Skeletal muscle satellite cell (primary cell): ENCODE measurements at regions not wholly inside any gene's neighbourhood (a gene's known extent, or its start where the extent isn't known, plus 50 kb on each side); places are given as distances from the start of the nearest gene placed in this dataset.

Experiments
- H3K27me3 ChIP-seq: 2 replicates; pipeline ENCODE4 v1.7.0; 2013; ENCODE audit warnings: low read length; ENCODE audit not compliant: control insufficient read depth, insufficient read depth
- H3K36me3 ChIP-seq: 2 replicates; pipeline ENCODE4 v1.7.0; 2013; ENCODE audit warnings: mild to moderate bottlenecking, control low read depth, low read length; ENCODE audit not compliant: insufficient read depth
- H3K4me1 ChIP-seq: 2 replicates; pipeline ENCODE4 v1.7.0; 2013; ENCODE audit warnings: low read length; ENCODE audit not compliant: control insufficient read depth, insufficient read depth
- H3K4me2 ChIP-seq: 2 replicates; pipeline ENCODE4 v1.7.0; 2013; ENCODE audit warnings: mild to moderate bottlenecking, low read length
- H3K4me3 ChIP-seq: 2 replicates; pipeline ENCODE4 v1.7.0; 2013; ENCODE audit warnings: low read length
- H3K9ac ChIP-seq: 2 replicates; pipeline ENCODE4 v1.7.0; 2013; ENCODE audit warnings: mild to moderate bottlenecking, low read depth, low read length, moderate library complexity
- H3K9me3 ChIP-seq: replicated peaks from 2 replicates; pipeline ENCODE4 v1.7.0; 2013; ENCODE audit warnings: mild to moderate bottlenecking, control low read depth, low read length

- H3K4me1 ChIP-seq, result no peaks in the 10 kb centered on the region
- H3K36me3 ChIP-seq, result no peaks in the 10 kb centered on the region
- no peak overlapping the region for H3K4me3 ChIP-seq
- no peak overlapping the region for H3K4me2 ChIP-seq
- no peak overlapping the region for H3K9ac ChIP-seq
- H3K9me3 ChIP-seq, result peaks cover 9% of the 10 kb centered on the region
- no peaks in the 10 kb centered on the region for H3K27me3 ChIP-seq
Measured at GRCh38 chr3:147864754-147865354, 455.7 kb downstream of the ZIC1 start.

GRCh38 chr3:147866561-147866960, 457.4 kb downstream of the ZIC1 start:
- Histone ChIP-seq H3K9ac (no peak overlapping the region), H3K9me3 (peaks cover 9% of the 10 kb centered on the region), H3K36me3 (no peaks in the 10 kb centered on the region), H3K4me2 (no peak overlapping the region), H3K4me1 (no peaks in the 10 kb centered on the region), H3K27me3 (no peaks in the 10 kb centered on the region), H3K4me3 (no peak overlapping the region)

GRCh38 chr3:147872568-147872967, 463.4 kb downstream of the ZIC1 start:
- no peak overlapping the region for H3K4me2 ChIP-seq
- H3K9ac ChIP-seq, result no peak overlapping the region
- H3K36me3 ChIP-seq, result no peaks in the 10 kb centered on the region
- H3K4me1 ChIP-seq, result no peaks in the 10 kb centered on the region
- no peaks in the 10 kb centered on the region for H3K9me3 ChIP-seq
- H3K4me3 ChIP-seq, result no peak overlapping the region
- H3K27me3 ChIP-seq, result no peaks in the 10 kb centered on the region

GRCh38 chr3:147875498-147875897, 466.3 kb downstream of the ZIC1 start:
- H3K4me1 ChIP-seq, result no peaks in the 10 kb centered on the region
- no peaks in the 10 kb centered on the region for H3K27me3 ChIP-seq
- H3K4me3 ChIP-seq, result no peak overlapping the region
- H3K36me3 ChIP-seq, result no peaks in the 10 kb centered on the region
- H3K9me3 ChIP-seq, result no peaks in the 10 kb centered on the region
- no peak overlapping the region for H3K9ac ChIP-seq
- no peak overlapping the region for H3K4me2 ChIP-seq

GRCh38 chr3:147881933-147882332, 472.8 kb downstream of the ZIC1 start:
- Histone ChIP-seq H3K4me1 (no peaks in the 10 kb centered on the region), H3K4me3 (no peak overlapping the region), H3K9ac (no peak overlapping the region), H3K4me2 (no peak overlapping the region), H3K36me3 (no peaks in the 10 kb centered on the region), H3K27me3 (no peaks in the 10 kb centered on the region), H3K9me3 (peaks cover 15% of the 10 kb centered on the region)

GRCh38 chr3:147886879-147887278, 477.7 kb downstream of the ZIC1 start:
- Histone ChIP-seq H3K4me3 (no peak overlapping the region), H3K9me3 (peaks cover 6% of the 10 kb centered on the region), H3K27me3 (no peaks in the 10 kb centered on the region), H3K4me1 (no peaks in the 10 kb centered on the region), H3K9ac (no peak overlapping the region), H3K4me2 (no peak overlapping the region), H3K36me3 (no peaks in the 10 kb centered on the region)

- Histone ChIP-seq H3K4me3 (no peak overlapping the region), H3K36me3 (no peaks in the 10 kb centered on the region), H3K27me3 (no peaks in the 10 kb centered on the region), H3K4me1 (no peaks in the 10 kb centered on the region), H3K9me3 (no peaks in the 10 kb centered on the region), H3K4me2 (no peak overlapping the region), H3K9ac (no peak overlapping the region)
Measured at GRCh38 chr3:147887797-147888196, 478.6 kb downstream of the ZIC1 start.

- Histone ChIP-seq H3K4me2 (no peak overlapping the region), H3K27me3 (no peaks in the 10 kb centered on the region), H3K4me1 (no peaks in the 10 kb centered on the region), H3K36me3 (no peaks in the 10 kb centered on the region), H3K9me3 (no peaks in the 10 kb centered on the region), H3K9ac (no peak overlapping the region), H3K4me3 (no peak overlapping the region)
Measured at GRCh38 chr3:147890114-147890513, 480.9 kb downstream of the ZIC1 start.

- H3K4me2 ChIP-seq, result no peak overlapping the region
- no peaks in the 10 kb centered on the region for H3K9me3 ChIP-seq
- H3K27me3 ChIP-seq, result no peaks in the 10 kb centered on the region
- H3K4me1 ChIP-seq, result no peaks in the 10 kb centered on the region
- H3K9ac ChIP-seq, result no peak overlapping the region
- H3K4me3 ChIP-seq, result no peak overlapping the region
- H3K36me3 ChIP-seq, result no peaks in the 10 kb centered on the region
Measured at GRCh38 chr3:147895509-147895908, 486.3 kb downstream of the ZIC1 start.

- Histone ChIP-seq H3K9me3 (no peaks in the 10 kb centered on the region), H3K9ac (no peak overlapping the region), H3K36me3 (no peaks in the 10 kb centered on the region), H3K4me1 (no peaks in the 10 kb centered on the region), H3K4me2 (no peak overlapping the region), H3K27me3 (no peaks in the 10 kb centered on the region), H3K4me3 (no peak overlapping the region)
Measured at GRCh38 chr3:147900851-147901250, 491.7 kb downstream of the ZIC1 start.

- Histone ChIP-seq H3K27me3 (no peaks in the 10 kb centered on the region), H3K4me1 (peaks cover 3% of the 10 kb centered on the region), H3K9me3 (no peaks in the 10 kb centered on the region), H3K4me2 (no peak overlapping the region), H3K4me3 (no peak overlapping the region), H3K36me3 (no peaks in the 10 kb centered on the region), H3K9ac (no peak overlapping the region)
Measured at GRCh38 chr3:147903026-147903425, 493.9 kb downstream of the ZIC1 start.

GRCh38 chr3:147904421-147904820, 495.3 kb downstream of the ZIC1 start:
- Histone ChIP-seq H3K9me3 (no peaks in the 10 kb centered on the region), H3K27me3 (no peaks in the 10 kb centered on the region), H3K4me3 (no peak overlapping the region), H3K4me2 (no peak overlapping the region), H3K4me1 (peaks cover 3% of the 10 kb centered on the region), H3K36me3 (no peaks in the 10 kb centered on the region), H3K9ac (no peak overlapping the region)
